CD4-positive, alpha-beta T cell treated with Interleukin-2 at 100 ng/mL for 4 hours (primary cell): ENCODE measurements at regions not wholly inside any gene's neighbourhood (a gene's known extent, or its start where the extent isn't known, plus 50 kb on each side); places are given as distances from the start of the nearest gene placed in this dataset.
"Not testable (repeated sequence)": the region's sequence is repeated elsewhere in the genome, so short reads cannot be mapped to it uniquely, and the experiment has no call there.

Experiments
- DNase-seq: peaks from one replicate; pipeline ENCODE4 v3.0.0-alpha.2; 2020; ENCODE audit warnings: low spot score

DNA sequence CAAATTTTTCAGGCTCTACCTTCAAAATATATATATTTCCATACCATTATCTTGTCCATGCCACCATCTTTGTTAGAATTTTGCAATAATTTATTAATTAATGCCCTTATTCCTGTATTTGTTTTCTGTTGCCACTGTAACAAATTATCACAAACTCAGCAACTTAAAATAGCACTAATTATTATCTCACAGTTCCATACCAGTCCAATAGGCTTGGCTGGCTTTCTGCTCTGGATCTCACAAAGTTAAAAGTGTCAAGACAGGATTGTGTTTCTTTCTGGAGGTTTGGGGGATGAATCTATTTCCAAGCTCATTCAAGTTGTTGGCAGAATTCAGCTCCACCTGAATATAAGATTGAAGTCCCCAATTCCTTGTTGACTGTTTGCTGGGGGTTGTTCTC is 58.6 kb upstream of the SLC38A4 start:
- DNase-seq, result no peak

DNA sequence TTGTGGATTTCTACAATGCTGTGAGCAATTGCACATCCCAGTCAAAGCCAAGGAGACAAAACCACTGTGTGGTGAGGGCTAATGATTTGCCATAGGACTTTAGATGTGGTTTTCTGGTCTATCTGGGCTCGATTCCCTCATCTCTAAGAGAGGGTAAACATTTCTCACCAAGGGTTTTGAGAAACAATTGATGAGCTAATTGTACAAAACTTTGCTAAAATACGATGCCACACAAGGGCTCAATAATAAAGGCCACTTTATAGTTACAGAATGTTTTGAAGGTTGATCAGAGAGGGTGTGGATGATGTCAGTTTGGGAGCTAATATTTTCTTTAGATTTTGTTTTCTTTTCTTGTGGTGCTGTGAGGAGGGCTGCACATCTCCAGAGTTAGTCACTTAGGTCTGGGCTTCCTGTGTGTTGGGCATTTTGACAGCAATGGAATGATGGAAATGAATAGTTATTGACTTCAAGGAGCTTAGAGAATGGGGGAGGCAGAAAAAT is 60.8 kb upstream of the SLC38A4 start:
- DNase-seq, result no peak

DNA sequence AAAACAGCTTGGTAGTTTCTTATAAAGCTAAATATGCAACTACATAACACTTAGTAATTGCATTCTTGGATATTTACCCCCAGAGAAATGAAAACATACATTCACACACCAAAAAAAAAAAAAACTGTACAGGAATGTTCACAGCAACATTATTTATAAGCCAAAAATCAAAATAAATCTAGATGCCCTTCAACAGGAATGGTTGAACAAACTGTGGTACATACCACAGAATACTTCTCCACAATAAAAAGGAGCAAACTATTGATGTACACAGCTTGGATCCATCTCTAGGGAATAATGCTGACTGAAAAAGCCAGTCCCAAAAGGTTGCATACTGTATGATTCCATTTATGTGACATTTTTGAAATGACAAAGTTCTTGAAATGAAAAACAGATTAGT is 62.1 kb upstream of the SLC38A4 start:
- DNase-seq, result no peak

DNA sequence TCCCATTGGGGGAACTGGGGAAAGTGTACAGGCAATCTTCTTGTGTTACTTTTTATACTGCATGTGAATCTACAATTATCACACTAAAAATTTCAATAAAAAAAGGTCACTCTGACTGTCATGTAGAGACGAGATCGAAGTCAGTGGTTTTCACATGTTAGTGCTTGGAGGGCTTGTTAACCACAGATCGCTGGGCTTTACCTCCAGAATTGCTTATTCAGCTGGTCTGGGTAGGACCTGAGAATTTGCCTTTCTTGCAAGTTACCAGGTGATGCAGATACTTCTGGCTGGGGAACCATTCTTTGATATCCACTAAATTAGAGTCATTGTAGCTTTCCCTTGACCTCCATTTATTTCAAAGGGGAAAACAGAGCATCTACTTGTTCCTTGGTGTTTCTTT is 62.8 kb upstream of the SLC38A4 start:
- DNase-seq, result no peak

DNA sequence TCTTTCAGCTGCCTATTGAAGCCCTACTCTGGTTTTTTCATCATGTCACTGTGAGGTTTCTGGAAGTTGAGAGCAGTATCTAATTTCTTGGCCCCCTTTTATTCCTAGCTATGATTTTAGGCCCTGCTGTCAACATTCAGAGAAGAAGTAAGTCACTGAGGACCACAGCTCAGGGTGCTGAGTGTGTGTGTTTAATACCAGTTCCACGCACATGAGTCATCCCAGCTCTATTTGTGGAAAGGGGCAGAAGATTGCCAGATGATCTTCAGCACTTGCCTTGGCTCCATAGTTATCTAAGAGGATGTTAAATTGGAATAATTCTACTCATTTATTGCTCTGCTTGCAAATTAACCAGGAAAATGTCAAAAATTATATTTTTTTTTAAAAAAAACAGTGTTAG is 65.5 kb upstream of the SLC38A4 start:
- DNase-seq, result no peak

DNA sequence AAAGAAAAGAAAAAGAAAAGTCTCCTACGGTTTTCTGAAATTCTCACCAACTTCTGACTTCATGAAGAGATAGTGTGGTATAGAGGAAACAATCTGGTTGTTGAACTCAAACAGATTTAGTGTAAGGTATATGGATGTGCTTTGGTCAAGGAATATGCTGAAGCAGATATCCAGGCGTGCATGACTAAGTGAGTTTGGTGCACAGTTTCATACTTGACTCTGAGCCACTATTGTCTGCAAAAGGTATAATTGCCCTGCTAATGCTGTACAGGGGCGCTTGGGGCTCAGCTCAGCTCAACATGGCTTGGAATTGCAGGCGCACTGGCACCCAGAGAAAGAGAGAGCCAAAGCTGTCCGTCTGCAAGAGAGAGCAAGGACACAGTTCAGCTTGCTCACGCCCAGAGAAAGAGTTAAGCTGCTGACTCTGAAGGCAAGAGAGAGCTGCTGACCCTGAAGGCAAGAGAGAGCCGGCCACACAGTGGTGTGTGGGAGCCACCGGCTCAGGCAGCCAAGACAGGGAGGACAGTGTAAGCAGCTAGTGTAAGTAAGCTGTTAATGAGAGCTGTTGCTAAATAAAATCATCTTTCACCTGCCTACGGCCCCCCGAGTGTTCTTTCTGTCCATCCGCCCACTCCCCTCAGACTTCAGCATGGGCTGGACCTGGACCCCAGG is 66.4 kb upstream of the SLC38A4 start:
- no peak for DNase-seq

DNA sequence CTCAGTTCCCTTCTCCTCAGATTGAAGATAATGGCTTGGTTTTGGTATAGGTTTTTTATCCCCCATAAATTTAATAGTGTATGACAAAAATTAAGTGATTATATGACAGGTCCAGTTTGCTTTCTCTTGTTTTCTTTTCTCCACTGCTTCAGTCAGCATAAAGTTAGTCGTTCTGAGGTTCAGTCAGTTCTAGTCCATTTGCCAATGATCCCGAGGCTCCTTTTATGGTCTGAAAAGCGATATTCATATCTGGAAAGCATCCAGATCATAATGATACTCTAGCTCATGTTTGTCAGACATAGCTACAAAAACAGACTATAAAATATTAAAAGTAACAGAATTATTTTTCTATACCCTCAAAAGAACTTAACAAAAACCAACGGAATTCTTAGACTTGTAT is 67.1 kb upstream of the SLC38A4 start:
- DNase-seq, result no peak

DNA sequence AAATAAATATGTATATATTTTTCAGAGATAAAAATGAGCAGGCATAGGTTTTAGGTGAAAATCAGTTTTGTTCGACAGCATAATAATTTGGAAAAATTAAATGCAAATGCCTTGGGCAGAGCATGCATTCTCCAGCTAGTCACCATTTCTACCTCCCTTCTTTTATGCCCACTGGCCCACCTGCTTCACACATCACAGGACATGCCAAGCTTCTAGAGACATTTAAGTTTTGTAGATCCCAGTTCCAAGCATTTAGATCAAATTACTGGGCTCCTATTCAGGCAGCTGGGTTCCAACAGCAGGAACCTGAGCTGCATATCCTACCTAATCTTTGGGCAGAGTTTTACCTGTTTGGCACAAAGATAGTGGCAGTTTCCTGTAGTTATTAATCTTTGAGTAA is 67.6 kb upstream of the SLC38A4 start:
- DNase-seq, result no peak

DNA sequence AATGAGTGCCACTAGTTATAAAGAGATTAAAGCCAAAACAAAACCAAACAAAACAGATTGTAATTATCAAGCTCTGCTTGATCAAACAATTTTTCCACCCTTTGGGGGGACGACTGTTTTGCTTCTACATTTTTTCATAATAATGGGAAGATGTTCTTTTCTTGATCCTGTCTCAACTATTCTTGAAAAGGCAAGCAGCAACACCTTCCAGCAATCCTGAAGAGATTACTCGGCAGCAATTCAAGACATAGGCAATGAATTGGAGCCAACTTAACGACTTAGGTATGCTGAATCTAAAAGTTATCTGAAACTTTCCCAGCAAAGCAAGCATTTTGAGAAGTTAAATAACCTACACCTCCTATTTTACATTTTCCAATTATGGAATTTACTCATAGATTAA is 69.9 kb upstream of the SLC38A4 start:
- DNase-seq, result no peak

DNA sequence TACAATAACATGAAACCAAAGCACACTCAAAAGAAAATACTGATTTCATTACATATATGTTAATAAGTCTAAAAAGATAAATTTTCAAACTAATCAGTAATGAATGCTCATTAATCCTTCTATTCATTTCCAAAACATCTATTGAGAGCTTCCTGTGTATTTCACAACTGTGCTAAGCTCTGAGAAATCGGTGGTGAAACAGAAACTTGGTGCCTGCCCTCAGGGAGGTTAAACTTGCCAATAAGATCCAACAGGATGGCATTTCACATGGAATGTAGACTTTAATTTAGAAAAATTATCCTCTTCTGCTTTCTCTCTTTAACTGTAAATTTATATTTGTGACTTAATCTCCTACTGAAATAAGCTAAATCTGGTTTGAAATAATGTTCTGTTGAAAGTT is 70.9 kb upstream of the SLC38A4 start:
- DNase-seq, result no peak

DNA sequence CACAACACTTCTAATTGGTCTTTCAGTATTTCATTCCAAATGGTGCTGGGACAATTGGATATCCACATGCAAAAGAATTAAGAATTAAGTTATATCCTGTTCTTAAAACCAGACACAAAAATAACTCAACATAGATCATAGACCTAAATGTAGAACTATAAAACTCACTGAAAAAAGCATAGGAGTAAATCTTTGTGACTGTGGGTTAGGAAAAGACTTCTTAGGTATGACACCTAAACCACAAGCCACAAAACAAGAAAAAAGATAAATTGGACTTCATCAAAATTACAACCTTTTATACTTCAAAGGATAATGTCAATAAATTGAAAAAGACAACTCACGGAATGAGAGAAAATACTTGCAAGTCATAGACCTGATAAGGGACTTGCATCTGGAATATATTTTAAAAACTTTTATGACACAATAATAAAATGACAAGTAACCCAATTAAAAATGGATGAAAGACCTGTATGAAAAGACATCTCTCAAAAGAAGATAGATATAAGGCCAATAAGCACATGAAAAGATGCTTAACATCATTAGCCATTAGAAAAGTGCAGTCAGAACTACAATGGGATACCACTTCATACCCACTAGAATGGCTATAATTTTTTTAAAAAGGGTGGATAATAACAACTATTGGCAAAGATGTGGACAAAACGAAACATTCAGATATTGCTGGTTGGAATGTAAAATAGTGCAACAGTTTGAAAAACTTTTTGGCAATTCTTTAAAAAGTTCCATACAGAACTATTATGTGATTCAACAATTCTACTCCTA is 72.5 kb upstream of the SLC38A4 start:
- no peak for DNase-seq

DNA sequence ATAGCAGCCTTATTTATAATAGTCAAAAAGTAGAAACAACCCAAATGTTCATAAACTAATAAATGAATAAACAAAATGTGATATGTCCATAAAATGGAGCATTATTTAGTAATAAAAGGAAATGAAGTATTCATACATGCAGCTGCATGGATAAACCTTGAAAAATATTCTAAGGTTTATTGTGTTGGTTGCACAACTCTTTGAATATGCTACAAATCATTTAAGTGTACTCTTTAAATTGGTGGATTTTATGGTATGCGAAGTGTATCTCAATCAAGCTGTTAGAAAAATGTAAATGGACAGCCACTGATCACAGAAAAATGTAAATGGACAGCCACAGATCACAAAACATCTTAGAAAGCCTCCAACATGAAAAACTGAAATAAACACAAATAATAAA is 73.2 kb upstream of the SLC38A4 start:
- no peak for DNase-seq

DNA sequence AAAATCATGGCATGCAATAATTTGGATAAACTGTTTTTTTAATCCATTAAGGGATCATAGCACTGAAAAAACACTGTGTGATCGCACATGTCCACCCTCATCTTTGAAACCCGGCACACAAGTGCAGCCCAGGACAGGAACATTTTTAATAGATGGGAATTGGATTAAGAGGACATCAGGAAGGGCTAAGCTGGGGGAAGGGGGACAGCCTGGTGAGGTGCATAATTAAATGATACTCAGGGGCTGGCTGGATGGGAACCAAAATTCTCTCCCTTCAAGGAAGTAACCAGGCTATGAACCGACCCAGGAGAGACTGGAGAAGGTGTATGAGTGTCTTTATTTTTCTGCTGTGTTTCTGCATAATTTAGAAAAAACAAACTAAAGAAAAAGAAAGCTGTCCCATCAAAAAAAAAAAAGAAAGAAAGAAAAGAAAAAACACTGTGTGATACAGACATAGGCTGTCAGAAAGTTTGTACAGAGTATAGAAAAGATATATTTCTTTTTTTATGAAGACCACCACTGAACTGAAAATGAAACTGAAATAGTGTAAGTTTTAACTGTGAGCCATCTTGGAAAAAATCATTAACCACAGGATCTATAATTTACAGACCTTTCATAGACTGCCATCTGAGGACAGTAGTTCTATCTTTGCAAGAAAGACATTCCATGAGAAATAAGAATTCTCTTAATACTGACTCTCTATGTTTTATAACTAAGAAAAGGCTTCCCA is 75.1 kb upstream of the SLC38A4 start:
- DNase-seq, result no peak

DNA sequence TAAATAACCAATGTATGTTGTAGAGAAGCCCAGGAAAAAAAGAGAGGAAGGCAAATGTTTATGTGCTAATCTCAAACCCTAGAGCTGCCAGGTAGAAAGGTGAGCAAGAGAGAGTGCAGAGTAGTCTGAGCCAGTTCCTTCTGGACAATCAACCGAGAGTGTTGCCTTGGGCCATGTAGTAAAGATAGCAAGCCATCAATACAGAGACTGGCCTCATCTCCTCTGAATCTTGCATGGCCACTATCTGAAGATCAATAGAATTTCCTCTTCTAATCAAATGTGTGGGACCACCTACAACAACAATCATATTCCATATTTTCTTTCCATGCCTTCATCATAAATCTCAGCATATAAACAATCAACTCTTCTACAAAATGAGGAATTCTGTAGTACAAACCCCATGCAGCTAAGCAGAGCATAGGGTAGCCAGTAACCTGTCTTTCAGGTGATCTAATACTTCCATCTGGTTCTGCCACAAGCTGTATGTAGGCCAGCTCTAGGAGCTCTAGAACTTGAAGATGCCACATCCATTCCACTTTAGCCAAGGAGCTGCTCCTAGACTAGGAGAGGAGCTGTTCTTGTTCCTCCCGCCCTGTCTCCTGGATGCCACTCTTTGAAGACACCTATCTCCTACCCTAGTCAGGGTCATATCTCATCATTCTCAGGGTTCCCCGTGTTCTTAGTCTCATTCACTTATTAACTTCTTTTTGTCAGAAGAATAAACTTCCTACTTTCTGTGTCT is 75.8 kb upstream of the SLC38A4 start:
- no peak for DNase-seq

DNA sequence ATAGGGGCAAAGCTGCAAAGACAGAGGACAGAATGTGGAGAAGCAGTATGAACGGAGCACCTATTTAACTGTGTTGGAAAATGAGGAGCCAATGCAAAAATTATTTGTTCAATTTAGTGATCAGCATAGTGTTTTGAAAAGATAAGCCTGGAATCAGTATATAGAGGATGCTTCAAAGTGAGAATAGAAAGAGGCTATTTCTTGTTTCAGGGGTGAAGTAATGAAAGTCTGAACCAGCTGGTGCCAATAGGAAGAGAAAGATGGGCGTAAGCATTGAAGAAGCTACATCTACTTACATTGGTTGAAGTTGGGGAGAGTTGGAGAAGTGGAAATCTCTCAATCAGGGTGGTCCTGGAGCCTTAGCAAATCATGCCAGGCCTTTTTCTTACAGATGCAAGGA is 77.3 kb upstream of the SLC38A4 start:
- no peak for DNase-seq

DNA sequence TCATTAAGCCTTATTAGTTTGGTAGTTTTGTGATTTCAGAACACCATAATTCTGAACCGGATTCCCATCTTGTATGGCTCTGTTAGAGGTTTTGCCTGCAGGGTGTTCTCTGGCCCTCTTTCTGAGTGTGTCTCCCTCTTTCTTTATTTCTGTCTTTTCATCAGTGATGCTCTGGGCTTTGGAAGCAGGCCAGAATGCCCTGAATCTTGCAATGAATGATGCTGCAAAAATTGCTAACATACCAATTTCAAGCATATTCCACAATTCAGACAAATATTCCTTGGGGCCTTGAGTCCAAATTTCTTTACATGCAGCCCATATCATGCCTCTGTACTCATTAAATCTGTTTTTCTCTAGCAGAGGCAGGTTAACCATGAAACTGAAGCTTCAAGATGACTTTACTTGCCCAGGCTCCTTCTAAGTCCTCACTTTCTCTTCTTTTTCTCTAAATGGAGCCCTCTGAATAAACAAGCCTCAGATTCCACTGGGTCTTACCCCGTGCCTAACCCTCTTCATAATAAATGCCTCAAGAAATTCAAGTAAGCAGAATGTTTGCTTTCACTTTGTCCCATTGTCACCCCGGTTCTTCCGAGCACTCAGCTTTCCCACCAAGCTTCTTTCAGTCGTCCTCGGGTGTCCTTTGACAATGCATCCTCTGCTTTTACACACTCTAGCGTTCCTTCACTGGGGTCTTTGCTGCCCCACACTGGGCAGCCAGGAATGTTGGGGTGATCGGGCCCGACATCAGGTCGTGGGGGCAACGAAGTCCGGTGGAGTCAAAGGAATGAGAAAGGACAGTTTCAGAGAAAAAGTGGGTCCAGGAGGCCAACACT is 78.8 kb upstream of the SLC38A4 start:
- no peak for DNase-seq

DNA sequence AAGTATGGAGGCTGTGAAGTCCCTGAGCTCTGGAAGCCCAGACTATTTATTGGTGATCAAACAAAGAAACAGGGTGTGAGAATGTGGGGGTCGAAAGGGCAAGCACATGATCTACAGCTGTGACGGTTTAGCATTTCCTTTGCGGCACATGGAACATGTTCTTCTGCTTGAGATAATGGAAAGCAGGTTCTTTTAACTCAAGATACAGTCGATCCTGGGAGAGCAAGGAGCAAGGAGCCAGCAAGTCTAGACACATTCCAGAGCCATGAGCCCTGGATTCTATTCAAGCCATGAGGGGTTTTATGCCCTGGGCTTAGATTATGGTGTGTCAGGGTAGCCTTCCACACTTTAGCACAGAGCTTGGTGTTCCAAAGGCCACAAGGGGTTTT is 79.4 kb upstream of the SLC38A4 start:
- not testable (repeated sequence) for DNase-seq

DNA sequence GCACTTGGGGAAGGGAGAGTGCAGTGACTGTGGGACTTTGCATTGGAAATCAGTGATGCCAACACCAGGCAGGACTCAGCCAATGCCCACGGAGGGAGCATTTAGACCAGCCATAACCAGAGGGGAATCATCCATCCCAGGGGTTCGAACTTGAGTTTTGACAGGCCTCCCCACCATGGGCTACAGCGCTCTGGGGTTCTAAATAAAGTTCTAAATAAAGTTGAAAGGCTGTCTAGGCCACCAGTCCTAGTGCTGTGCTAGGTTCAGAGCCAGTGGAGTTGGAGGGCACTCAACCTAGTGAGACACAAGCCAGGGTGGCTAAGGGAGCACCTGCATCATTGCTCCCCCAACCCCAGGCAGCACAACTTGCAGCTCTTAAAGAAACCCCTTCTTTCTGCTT is 82.0 kb upstream of the SLC38A4 start:
- no peak for DNase-seq

DNA sequence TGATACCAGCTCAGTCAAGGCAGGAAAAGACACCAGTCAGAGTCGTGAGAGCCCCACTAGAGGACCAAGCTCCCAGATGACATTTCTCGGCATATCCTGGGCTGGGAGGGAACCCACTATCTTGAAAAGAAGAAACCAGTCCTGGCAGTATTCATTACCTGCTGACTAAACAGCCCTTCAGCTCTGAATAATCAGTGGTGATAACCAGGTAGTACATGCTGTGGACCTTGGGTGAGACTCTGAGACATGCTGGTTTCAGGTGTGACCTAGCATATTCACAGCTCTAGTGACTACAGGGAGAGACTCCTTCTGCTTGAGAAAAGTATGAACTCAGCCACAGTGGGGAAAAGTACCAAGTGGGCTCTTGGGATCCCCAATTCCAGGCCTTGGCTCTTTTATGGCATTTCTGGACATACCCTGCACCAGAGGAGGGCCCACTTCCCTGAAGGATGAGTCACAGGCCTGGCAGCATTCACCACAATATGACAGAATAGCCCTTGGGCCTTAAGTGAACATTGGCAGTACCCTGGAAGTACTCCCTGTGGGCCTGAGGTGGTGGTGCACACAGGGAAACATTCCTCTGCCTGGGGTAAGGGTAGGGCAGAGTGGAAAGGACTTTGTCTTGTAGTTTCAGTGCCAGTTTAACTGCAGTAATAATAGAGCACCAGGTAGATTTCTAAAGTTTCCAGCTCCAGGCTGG is 82.6 kb upstream of the SLC38A4 start:
- DNase-seq, result no peak

DNA sequence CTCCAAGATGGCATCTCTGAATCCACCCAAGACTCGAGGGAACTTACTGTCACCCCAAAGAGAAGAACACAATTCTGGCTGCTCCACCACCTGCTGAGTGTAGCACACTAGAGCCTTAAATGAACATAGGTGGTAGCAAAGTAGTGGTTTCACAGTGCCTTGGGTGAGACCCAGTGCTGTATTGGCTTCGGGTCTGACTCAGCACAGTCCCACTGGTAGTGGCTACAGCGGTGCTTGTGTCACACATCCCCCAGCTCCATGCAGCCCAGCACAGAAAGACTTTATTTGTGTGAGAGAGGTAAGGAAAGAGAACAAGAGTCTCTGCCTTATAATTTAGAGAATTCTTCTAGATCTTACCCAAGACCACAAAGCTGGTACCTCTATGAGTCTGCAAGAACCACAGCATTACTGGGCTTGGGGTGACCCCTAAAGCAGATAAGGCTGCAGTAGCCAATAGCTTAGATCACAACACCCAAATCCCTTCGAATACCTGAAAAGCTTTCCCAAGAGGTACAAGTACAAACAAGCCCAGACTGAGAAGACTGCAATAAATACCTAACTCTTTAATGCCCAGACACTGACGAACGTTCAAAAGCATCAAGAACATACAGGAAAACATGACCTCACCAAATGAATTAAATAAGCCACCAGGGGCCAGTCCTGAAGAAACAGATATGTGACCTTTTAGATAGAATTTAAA is 83.3 kb upstream of the SLC38A4 start:
- no peak for DNase-seq
